Fibroblast of lung (primary cell): ENCODE measurements at regions not wholly inside any gene's neighbourhood (a gene's known extent, or its start where the extent isn't known, plus 50 kb on each side); places are given as distances from the start of the nearest gene placed in this dataset.

Source experiments
- DNase-seq, 2 donors: peaks; one replicate each; pipeline versions ENCODE4 v3.0.0 to v3.0.0-alpha.2; 2010; ENCODE audit warnings: low read depth in 2 of 2
- H2AFZ ChIP-seq: 2 replicates; pipeline ENCODE4 v1.5.1; 2012; ENCODE audit warnings: low read length, control low read depth, inconsistent platforms
- H3K27ac ChIP-seq: 2 replicates; pipeline ENCODE4 v1.5.1; 2011; ENCODE audit warnings: low read length, control low read depth; ENCODE audit not compliant: insufficient read depth
- H3K27me3 ChIP-seq: 2 replicates; pipeline ENCODE4 v1.5.1; 2011; ENCODE audit warnings: mild to moderate bottlenecking, low read length; ENCODE audit not compliant: control insufficient read depth, insufficient read depth
- H3K36me3 ChIP-seq: 2 replicates; pipeline ENCODE4 v1.5.1; 2011; ENCODE audit warnings: low read length; ENCODE audit not compliant: control insufficient read depth, insufficient read depth
- H3K4me1 ChIP-seq: 2 replicates; pipeline ENCODE4 v1.5.1; 2011; ENCODE audit warnings: low read length; ENCODE audit not compliant: control insufficient read depth, insufficient read depth; ENCODE audit errors: extremely low read depth
- H3K4me2 ChIP-seq: 2 replicates; pipeline ENCODE4 v1.5.1; 2011; ENCODE audit warnings: low read length, control low read depth; ENCODE audit not compliant: insufficient read depth; ENCODE audit errors: extremely low read depth
- H3K4me3 ChIP-seq, 4 experiments: fragments of 200-600 bp in 1 of 4; sonication (generic) in 1 of 4; replicated peaks in 1 of 4; 2 replicates each; pipeline ENCODE4 v1.5.1; 2011 to 2016; ENCODE audit warnings: low read length in 4 of 4, low read depth in 3 of 4, mild to moderate bottlenecking in 3 of 4, control low read depth in 2 of 4, inconsistent platforms in 1 of 4, mixed read lengths in 1 of 4; ENCODE audit not compliant: insufficient read depth in 1 of 4; ENCODE audit errors: control extremely low read depth in 1 of 4
- H3K79me2 ChIP-seq: 2 replicates; pipeline ENCODE4 v1.5.1; 2012; ENCODE audit warnings: mild to moderate bottlenecking, low read length, inconsistent platforms; ENCODE audit not compliant: control insufficient read depth, insufficient read depth
- H3K9ac ChIP-seq: 2 replicates; pipeline ENCODE4 v1.5.1; 2011; ENCODE audit warnings: mild to moderate bottlenecking, low read length, control low read depth; ENCODE audit not compliant: insufficient read depth
- H3K9me3 ChIP-seq: 2 replicates; pipeline ENCODE4 v1.5.1; 2012; ENCODE audit warnings: low read depth, low read length; ENCODE audit not compliant: control insufficient read depth, insufficient read depth
- H4K20me1 ChIP-seq: 2 replicates; pipeline ENCODE4 v1.5.1; 2011; ENCODE audit warnings: low read length; ENCODE audit not compliant: control insufficient read depth, insufficient read depth; ENCODE audit errors: extremely low read depth
- EZH2 ChIP-seq: IDR thresholded peaks from 2 replicates; pipeline ENCODE4 v1.5.1; 2012; ENCODE audit warnings: low read length, control low read depth, mild to moderate bottlenecking; ENCODE audit errors: missing control alignments
- TF ChIP-seq, protein P1 (sequence below), 2 donors: IDR thresholded peaks in 1 of 2; conservative IDR thresholded peaks in 1 of 2; 1 replicate in 1 of 2; 2 replicates in 1 of 2; pipeline ENCODE4 v1.5.1; 2011 to 2012; ENCODE audit warnings: low read length in 2 of 2, control low read depth in 1 of 2, inconsistent platforms in 1 of 2, low read depth in 1 of 2, mild to moderate bottlenecking in 1 of 2

DNA sequence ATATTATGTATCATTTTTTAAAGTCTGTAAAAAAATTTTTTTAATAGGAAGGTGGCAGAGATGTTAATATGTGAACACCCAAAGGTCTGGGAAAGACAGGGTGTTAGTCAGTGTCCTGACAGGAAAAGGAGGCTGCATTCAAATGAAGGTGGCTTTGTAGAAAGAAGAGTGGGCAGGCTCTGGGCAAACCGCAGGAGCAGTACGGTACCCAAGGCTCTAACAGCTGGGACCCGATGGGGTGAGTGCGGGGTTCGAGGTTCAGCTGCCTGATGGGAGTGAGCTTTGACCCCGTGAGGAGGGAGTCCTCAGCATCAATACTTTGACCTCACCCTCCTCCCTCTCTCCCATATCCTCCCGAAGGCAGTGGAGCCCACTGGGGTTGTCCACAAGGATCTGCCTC, 142.5 kb downstream of the C11orf91 start:
- DNase-seq, result no peak
- TF ChIP-seq, protein P1, sequence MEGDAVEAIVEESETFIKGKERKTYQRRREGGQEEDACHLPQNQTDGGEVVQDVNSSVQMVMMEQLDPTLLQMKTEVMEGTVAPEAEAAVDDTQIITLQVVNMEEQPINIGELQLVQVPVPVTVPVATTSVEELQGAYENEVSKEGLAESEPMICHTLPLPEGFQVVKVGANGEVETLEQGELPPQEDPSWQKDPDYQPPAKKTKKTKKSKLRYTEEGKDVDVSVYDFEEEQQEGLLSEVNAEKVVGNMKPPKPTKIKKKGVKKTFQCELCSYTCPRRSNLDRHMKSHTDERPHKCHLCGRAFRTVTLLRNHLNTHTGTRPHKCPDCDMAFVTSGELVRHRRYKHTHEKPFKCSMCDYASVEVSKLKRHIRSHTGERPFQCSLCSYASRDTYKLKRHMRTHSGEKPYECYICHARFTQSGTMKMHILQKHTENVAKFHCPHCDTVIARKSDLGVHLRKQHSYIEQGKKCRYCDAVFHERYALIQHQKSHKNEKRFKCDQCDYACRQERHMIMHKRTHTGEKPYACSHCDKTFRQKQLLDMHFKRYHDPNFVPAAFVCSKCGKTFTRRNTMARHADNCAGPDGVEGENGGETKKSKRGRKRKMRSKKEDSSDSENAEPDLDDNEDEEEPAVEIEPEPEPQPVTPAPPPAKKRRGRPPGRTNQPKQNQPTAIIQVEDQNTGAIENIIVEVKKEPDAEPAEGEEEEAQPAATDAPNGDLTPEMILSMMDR (conservative IDR thresholded peaks at IDR 0.05 in 1 of 2, IDR thresholded peaks at IDR 0.05 in 1 of 2; ENCODE audit: low read depth in 1 of 2, low read length in 2 of 2), result no peak
- TF ChIP-seq EZH2, result no peak
- H3K4me2 ChIP-seq, result no peak overlapping the region
- no peaks in the 10 kb centered on the region for H3K79me2 ChIP-seq
- H3K36me3 ChIP-seq, result no peaks in the 10 kb centered on the region
- no peaks in the 10 kb centered on the region for H4K20me1 ChIP-seq
- no peak overlapping the region for H3K27ac ChIP-seq
- H3K9me3 ChIP-seq, result no peaks in the 10 kb centered on the region
- no peak overlapping the region for H3K9ac ChIP-seq
- H3K27me3 ChIP-seq, result no peaks in the 10 kb centered on the region
- H3K4me1 ChIP-seq, result no peaks in the 10 kb centered on the region
- no peak overlapping the region for H2AFZ ChIP-seq
- no peak overlapping the region for H3K4me3 ChIP-seq

DNA sequence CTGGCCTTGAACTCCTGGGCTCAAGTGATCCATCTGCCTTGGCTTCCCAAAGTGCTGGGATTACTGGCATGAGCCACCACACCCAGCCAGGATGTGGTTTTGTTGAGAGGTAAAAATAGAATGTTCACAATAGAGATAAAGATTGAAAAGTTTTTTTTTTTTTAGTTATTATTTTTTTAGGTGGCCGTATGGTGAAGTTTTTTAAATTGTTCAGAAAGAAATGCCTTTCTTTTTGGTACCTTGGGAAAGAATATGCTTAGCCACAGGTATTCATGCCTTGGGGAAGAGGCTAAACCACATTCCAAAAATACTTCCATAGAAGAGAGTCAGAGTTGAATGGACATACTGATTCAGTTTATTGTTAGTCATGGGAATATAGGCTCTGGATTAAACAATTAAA, 143.4 kb downstream of the C11orf91 start:
- Histone ChIP-seq H3K27ac (no peak overlapping the region), H3K9ac (no peak overlapping the region), H4K20me1 (no peaks in the 10 kb centered on the region), H3K9me3 (no peaks in the 10 kb centered on the region), H3K36me3 (no peaks in the 10 kb centered on the region), H2AFZ (no peak overlapping the region), H3K79me2 (no peaks in the 10 kb centered on the region), H3K4me1 (no peaks in the 10 kb centered on the region), H3K4me2 (no peak overlapping the region), H3K4me3 (no peak overlapping the region), H3K27me3 (no peaks in the 10 kb centered on the region)
- TF ChIP-seq, protein P1 (conservative IDR thresholded peaks at IDR 0.05 in 1 of 2, IDR thresholded peaks at IDR 0.05 in 1 of 2; ENCODE audit: low read depth in 1 of 2, low read length in 2 of 2), result no peak
- no peak for TF ChIP-seq EZH2
- peak in 1 of 2 donors; percentile 94 for DNase-seq

DNA sequence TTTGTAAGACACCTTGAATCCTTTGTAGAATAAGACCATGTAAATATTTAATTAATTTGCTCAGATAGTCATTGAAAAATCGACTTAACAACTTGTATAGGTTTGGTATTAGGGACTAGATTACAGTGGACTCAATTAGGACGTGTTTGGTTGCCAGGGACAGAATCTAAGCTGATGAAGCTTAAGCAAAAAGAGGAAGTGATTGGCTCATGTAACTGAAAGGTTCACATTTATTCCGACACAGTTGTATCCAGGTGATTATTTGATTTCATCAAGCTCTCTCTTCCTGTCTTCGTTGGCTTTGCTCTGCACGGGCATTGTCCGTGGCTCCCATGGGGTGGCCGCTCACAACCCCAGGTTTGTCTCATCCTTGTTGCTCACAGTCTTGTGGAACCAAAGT, 146.4 kb downstream of the C11orf91 start:
- Histone ChIP-seq H3K4me2 (no peak overlapping the region), H3K36me3 (no peaks in the 10 kb centered on the region), H3K79me2 (no peaks in the 10 kb centered on the region), H3K27me3 (no peaks in the 10 kb centered on the region), H3K4me3 (no peak overlapping the region), H3K4me1 (no peaks in the 10 kb centered on the region), H3K9me3 (no peaks in the 10 kb centered on the region), H3K27ac (no peak overlapping the region), H4K20me1 (no peaks in the 10 kb centered on the region), H2AFZ (no peak overlapping the region), H3K9ac (no peak overlapping the region)
- no peak for DNase-seq
- TF ChIP-seq EZH2, result no peak
- TF ChIP-seq, protein P1 (conservative IDR thresholded peaks at IDR 0.05 in 1 of 2, IDR thresholded peaks at IDR 0.05 in 1 of 2; ENCODE audit: low read depth in 1 of 2, low read length in 2 of 2), result no peak
